Subcutaneous abdominal adipose tissue (tissue), 5 donors: ENCODE measurements at regions not wholly inside any gene's neighbourhood (a gene's known extent, or its start where the extent isn't known, plus 50 kb on each side); places are given as distances from the start of the nearest gene placed in this dataset.

Experiments
- H3K27ac ChIP-seq: one replicate; pipeline ENCODE4 v1.7.0; 2013; ENCODE audit warnings: low read depth, mild to moderate bottlenecking, inconsistent platforms, low read length, moderate library complexity
- H3K27me3 ChIP-seq, 5 donors: one replicate each; pipeline ENCODE4 v1.7.0; 2013; ENCODE audit warnings: low read length in 5 of 5, inconsistent platforms in 1 of 5; ENCODE audit not compliant: control insufficient read depth in 5 of 5, insufficient read depth in 4 of 5
- H3K36me3 ChIP-seq, 5 donors: one replicate each; pipeline ENCODE4 v1.7.0; 2013; ENCODE audit warnings: low read length in 5 of 5; ENCODE audit not compliant: control insufficient read depth in 5 of 5, insufficient read depth in 5 of 5
- H3K4me1 ChIP-seq, 5 donors: one replicate each; pipeline ENCODE4 v1.7.0; 2013; ENCODE audit warnings: low read length in 5 of 5, mild to moderate bottlenecking in 3 of 5, moderate library complexity in 1 of 5; ENCODE audit not compliant: control insufficient read depth in 5 of 5, insufficient read depth in 5 of 5
- H3K4me3 ChIP-seq, 5 donors: one replicate each; pipeline ENCODE4 v1.7.0; 2013; ENCODE audit warnings: low read length in 5 of 5, low read depth in 1 of 5
- H3K9ac ChIP-seq, 5 donors: one replicate each; pipeline ENCODE4 v1.7.0; 2013; ENCODE audit warnings: low read length in 5 of 5, mild to moderate bottlenecking in 4 of 5, moderate library complexity in 3 of 5
- H3K9me3 ChIP-seq, 5 donors: one replicate each; pipeline ENCODE4 v1.7.0; 2013; ENCODE audit warnings: low read length in 5 of 5; ENCODE audit not compliant: control insufficient read depth in 5 of 5
- donor health status: healthy.
- donor health status: healthy.
- donor health status: healthy.
- donor health status: healthy.
- donor health status: healthy.

DNA sequence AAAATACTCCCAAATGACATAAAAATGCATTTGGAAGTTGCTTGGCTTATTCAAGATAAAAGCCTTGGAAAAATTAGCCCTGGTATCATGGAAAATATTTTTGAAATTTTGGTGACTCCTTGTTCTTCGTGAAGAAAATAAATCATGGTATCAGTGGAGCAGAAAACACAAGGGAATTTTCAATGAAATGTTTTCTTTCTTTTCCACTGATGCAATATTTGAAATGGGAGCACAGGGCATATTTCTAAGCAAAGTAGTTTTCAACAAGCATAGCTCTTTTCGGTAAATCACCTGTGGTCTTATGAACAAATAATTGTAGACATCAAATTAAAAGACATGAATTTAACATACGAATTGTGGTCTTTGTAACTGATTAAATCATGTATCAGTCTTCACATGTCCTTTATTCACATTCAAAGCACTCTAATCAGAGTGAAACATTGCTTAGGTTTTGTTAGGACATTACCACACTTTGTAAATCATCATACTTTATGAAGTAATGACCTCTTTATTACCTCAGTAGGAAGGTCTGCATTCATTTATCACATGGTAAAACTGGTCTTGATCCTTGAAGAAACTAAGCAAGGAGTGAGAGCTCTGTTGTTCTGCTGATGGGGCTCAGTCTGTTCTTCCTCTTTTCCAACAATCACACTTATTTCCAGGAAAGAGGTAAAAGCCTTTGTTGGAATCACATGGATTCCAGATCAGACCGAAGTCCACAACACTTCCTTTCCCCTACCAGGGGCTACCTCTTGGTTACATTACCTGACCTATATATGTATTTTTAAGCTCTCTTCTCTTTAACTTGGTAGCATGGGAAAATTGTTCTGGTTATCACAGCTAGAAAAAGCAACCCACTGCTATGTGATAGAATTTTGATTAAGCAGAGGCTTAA, 413.5 kb upstream of the THBS1 start:
- Histone ChIP-seq H3K27ac (peak overlapping the region; percentile 82), H3K9ac (peak overlapping the region in 4 of 5 donors; percentile 11 to 48 (median 40)), H3K9me3 (no peaks in the 10 kb centered on the region), H3K27me3 (no peaks in the 10 kb centered on the region), H3K4me1 (peaks cover 0 to 16% (median 15%) of the 10 kb centered on the region in 5 donors), H3K4me3 (no peak overlapping the region), H3K36me3 (no peaks in the 10 kb centered on the region)

DNA sequence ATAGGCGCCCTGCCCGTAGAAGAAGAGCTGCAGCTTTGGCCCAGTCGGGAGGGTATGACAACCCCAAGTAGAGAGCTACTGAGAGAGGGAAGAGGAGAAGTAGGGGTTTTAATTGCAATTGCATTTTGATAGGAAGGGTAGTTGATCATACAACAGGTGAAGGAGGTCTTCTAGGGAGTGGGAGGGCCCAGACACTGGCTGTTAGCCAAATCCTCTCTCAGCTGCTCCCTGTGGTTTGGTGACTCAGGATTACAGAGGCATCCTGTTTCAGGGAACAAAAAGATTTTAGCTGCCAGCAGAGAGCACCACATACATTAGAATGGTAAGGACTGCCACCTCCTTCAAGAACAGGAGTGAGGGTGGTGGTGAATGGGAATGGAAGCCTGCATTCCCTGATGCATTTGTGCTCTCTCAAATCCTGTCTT, 408.9 kb upstream of the THBS1 start:
- peaks cover 0 to 16% (median 8%) of the 10 kb centered on the region in 5 donors for H3K4me1 ChIP-seq
- H3K9me3 ChIP-seq, result no peaks in the 10 kb centered on the region
- H3K4me3 ChIP-seq, result no peak overlapping the region
- no peaks in the 10 kb centered on the region for H3K36me3 ChIP-seq
- H3K27me3 ChIP-seq, result no peaks in the 10 kb centered on the region
- no peak overlapping the region for H3K9ac ChIP-seq
- H3K27ac ChIP-seq, result no peak overlapping the region

DNA sequence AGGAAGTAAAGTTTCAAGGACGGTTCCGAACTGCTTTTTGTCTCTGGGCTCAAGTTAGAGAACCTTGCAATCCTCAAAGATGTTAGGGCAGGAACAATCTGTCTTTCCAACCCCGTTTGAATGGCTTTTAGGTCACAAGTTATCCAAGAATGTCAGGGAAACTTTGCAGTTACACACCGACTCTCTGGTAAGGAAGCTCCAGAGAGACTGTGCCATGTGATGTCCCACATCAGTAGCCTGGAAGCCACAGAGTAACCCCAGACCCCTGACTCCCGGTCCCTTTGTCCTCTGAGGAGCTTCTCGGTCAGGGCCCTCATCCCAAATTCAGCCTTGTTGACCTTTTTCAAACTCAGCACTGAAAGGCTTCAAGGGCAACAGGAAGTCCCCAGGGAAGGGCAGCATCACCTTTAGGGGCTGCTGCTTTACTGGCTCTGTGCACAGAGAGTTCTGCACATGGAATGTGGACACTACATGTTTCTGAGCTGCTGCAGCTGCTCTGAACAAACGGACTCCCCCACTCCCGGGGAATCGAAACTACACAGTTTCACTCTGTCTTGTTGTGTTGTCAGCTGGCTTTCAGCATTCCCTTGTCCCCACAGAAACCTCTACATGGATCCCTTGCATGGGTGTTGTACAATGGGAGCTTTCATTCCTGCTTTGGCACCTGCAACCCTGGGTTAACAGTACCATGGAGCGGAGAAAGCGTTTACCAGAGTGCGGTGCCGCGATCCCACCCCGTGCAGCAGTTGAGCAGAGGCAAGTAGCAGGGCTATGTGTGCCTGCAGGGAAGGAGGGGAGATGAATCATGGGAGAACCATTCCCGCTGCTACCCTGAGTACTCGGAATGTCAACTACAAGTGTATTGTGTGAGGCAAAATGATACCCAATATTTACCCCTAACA, 408.2 kb upstream of the THBS1 start:
- Histone ChIP-seq H3K27ac (no peak overlapping the region), H3K4me3 (no peak overlapping the region), H3K36me3 (no peaks in the 10 kb centered on the region), H3K27me3 (no peaks in the 10 kb centered on the region), H3K9ac (no peak overlapping the region), H3K9me3 (no peaks in the 10 kb centered on the region), H3K4me1 (peaks cover 0 to 14% (median 11%) of the 10 kb centered on the region in 5 donors)

DNA sequence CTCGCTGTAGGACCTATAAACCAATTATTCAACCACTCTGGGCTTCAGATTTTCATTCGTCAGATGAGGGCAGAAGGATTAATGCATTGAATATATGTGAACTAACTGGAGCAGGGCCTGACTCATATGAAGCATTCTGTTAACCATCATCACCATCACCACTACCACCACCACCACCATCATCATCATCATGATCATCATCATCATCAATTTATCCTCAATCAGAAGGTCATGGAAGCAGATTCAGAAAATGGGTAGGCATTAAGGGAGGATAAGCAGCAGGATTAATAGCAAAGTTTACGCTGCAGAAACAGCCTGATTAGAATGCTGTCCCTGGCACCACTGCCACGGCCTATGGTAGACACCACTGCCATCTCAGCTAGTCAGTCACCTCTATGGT, 407.5 kb upstream of the THBS1 start:
- Histone ChIP-seq H3K9ac (no peak overlapping the region), H3K4me1 (peaks cover 0 to 19% (median 7%) of the 10 kb centered on the region in 5 donors), H3K27ac (no peak overlapping the region), H3K36me3 (no peaks in the 10 kb centered on the region), H3K27me3 (no peaks in the 10 kb centered on the region), H3K4me3 (no peak overlapping the region), H3K9me3 (no peaks in the 10 kb centered on the region)

DNA sequence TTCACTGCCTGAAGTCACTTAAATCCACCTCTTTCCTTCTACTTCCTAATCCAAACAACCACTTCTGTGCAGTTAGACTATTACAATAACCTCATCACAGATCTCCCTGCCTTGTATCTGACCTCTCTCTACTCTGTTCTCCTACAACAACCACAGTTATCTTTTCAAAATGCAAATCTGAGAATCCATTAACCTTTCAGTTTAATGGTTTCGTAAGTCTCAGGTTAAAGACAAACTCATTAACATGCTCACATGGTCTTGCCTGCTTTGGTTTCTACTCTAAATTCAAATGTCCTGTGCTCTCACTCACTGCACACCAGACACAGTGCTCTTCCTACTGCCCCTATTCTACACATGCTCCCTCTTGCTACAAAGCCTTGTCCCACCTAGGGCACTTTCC, 406.5 kb upstream of the THBS1 start:
- Histone ChIP-seq H3K27me3 (no peaks in the 10 kb centered on the region), H3K9ac (no peak overlapping the region), H3K4me1 (peaks cover 0 to 19% (median 7%) of the 10 kb centered on the region in 5 donors), H3K4me3 (no peak overlapping the region), H3K9me3 (no peaks in the 10 kb centered on the region), H3K27ac (no peak overlapping the region), H3K36me3 (no peaks in the 10 kb centered on the region)

DNA sequence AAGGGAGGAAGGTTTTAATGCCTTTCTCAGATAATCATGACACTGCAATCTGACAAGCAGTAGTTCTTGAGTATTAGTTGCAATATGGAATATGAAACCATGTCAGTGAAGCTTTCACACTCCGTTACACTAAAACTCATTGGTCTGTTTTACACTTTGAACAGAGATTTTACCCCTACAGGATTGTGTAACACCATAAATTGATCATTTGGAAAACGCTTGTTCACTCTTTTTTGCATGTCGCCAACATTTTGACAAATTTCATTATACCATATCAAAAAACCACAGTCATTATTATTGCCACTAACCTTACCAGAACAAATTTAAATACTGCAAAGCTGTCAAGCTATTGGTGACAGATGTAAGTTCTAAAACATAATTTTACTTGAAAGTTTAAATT, 404.8 kb upstream of the THBS1 start:
- Histone ChIP-seq H3K27me3 (no peaks in the 10 kb centered on the region), H3K9ac (no peak overlapping the region), H3K4me1 (peaks cover 0 to 19% (median 7%) of the 10 kb centered on the region in 5 donors), H3K9me3 (no peaks in the 10 kb centered on the region), H3K27ac (no peak overlapping the region), H3K36me3 (no peaks in the 10 kb centered on the region), H3K4me3 (no peak overlapping the region)

DNA sequence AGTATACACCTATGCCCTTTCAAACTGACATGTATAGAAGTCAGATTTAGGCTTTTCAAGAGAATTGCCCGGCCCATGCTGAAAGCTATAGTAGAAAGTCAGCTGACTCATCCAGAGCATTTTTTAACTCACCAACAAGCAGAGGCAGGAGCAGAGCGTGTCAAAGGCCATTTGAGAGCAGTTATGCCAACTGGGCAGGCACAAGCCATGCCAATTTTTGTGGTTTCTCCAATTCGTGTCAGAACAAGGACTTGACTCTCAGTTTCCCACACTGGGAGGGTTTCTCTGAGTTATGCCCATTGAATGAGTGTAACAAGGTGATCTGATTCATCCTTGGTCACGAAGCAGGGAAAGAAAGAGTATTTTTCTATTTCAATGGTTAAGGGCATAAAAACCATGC, 403.3 kb upstream of the THBS1 start:
- Histone ChIP-seq H3K27ac (no peak overlapping the region), H3K27me3 (no peaks in the 10 kb centered on the region)

DNA sequence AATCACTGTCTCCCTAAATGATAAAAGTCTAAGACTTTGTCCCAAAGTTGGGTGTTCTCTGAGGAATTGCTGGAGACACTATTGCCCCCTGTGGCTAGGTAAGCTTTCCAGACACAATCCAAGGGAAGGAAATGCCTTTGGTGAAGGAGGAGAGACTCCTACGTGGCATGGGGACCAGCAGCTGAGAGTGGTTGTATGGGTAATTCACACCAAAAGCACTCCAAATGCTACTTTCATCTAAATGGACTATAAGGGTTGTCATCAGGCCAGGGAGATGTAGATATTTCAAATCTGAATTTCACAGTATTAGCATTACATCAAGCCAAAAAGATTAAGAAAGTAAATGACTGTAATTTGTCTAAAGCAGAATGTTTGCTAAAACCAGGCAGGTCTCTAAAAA, 400.8 kb upstream of the THBS1 start:
- H3K27ac ChIP-seq, result no peak overlapping the region
- H3K4me1 ChIP-seq, result peaks cover 0 to 20% (median 4%) of the 10 kb centered on the region in 5 donors
- no peak overlapping the region for H3K9ac ChIP-seq
- H3K36me3 ChIP-seq, result no peaks in the 10 kb centered on the region
- H3K4me3 ChIP-seq, result no peak overlapping the region
- H3K9me3 ChIP-seq, result no peaks in the 10 kb centered on the region
- H3K27me3 ChIP-seq, result no peaks in the 10 kb centered on the region

More for the DNA sequence above, 403.3 kb upstream of the THBS1 start:
- H3K36me3 ChIP-seq, result no peaks in the 10 kb centered on the region
- H3K4me1 ChIP-seq, result peaks cover 0 to 17% (median 4%) of the 10 kb centered on the region in 5 donors
- no peak overlapping the region for H3K9ac ChIP-seq
- no peaks in the 10 kb centered on the region for H3K9me3 ChIP-seq
- peak overlapping the region in 1 of 5 donors; percentile 5 for H3K4me3 ChIP-seq

DNA sequence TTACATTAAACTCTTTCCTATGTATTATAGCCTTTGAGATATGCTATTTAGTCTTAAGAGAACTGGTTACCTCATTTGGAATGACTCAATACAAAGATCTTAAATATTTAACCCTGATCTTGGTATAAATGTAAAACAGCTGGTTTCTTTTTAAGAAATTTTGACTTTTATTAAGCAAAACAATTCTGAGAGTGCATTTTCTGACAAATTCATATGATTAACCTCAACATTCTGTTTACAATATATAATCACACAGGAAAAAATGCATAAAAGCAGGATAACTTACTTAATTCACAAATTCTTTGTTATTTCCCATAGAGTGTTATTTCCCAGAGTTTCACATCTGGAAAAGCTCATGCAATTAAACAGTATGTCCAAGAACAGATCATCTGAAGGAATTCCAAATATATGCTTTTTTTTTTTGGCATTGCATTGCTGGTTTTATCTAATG, 400.4 kb upstream of the THBS1 start:
- Histone ChIP-seq H3K36me3 (no peaks in the 10 kb centered on the region), H3K27ac (no peak overlapping the region), H3K9me3 (no peaks in the 10 kb centered on the region), H3K9ac (no peak overlapping the region), H3K27me3 (no peaks in the 10 kb centered on the region), H3K4me1 (peaks cover 0 to 21% (median 4%) of the 10 kb centered on the region in 5 donors), H3K4me3 (no peak overlapping the region)
